ENCODE measurements at regions not wholly inside any gene's neighbourhood (a gene's known extent, or its start where the extent isn't known, plus 50 kb on each side); places are given as distances from the start of the nearest gene placed in this dataset.

DNA sequence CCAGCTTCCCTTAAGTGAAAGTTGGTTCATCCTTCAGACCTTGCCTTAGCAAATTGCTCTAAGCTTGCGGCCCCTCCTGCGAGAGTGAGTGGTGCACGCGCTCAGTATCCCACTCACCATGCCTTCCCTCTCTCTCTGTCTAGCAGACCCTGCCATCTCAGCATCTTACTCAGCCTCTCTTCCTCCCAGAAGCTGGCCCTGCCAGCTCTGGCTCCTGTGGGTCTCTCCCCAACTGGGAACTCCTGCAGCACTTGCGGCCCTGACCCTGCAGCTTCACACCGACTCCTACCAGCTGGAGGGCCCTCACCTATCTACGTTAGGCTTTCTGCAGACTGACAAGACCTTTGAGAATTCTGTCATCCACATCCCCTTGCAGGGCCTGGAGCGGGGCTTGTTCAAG lies 286.1 kb upstream of the TLE3 start:
- H3K27ac ChIP-seq: no peak overlapping the region
- 96% methylated on average over 5 of the region's 8 CpGs for WGBS (ENCODE audit: insufficient coverage, low coverage, low lambda C conversion rate, missing lambda C conversion rate)
- H3K4me1 ChIP-seq: no peaks in the 10 kb centered on the region
- ATAC-seq: no peak
- no peaks in the 10 kb centered on the region for H3K9me3 ChIP-seq
- TF ChIP-seq POLR2A (IDR thresholded peaks at IDR 0.05): no peak
- TF ChIP-seq, protein P1, sequence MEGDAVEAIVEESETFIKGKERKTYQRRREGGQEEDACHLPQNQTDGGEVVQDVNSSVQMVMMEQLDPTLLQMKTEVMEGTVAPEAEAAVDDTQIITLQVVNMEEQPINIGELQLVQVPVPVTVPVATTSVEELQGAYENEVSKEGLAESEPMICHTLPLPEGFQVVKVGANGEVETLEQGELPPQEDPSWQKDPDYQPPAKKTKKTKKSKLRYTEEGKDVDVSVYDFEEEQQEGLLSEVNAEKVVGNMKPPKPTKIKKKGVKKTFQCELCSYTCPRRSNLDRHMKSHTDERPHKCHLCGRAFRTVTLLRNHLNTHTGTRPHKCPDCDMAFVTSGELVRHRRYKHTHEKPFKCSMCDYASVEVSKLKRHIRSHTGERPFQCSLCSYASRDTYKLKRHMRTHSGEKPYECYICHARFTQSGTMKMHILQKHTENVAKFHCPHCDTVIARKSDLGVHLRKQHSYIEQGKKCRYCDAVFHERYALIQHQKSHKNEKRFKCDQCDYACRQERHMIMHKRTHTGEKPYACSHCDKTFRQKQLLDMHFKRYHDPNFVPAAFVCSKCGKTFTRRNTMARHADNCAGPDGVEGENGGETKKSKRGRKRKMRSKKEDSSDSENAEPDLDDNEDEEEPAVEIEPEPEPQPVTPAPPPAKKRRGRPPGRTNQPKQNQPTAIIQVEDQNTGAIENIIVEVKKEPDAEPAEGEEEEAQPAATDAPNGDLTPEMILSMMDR (IDR thresholded peaks at IDR 0.05): no peak
- H3K36me3 ChIP-seq: no peaks in the 10 kb centered on the region
- H3K4me3 ChIP-seq: no peak overlapping the region
- H3K27me3 ChIP-seq: no peaks in the 10 kb centered on the region
- no peak for DNase-seq
- intact Hi-C loops (cut with DNase I): no loop called here

DNA sequence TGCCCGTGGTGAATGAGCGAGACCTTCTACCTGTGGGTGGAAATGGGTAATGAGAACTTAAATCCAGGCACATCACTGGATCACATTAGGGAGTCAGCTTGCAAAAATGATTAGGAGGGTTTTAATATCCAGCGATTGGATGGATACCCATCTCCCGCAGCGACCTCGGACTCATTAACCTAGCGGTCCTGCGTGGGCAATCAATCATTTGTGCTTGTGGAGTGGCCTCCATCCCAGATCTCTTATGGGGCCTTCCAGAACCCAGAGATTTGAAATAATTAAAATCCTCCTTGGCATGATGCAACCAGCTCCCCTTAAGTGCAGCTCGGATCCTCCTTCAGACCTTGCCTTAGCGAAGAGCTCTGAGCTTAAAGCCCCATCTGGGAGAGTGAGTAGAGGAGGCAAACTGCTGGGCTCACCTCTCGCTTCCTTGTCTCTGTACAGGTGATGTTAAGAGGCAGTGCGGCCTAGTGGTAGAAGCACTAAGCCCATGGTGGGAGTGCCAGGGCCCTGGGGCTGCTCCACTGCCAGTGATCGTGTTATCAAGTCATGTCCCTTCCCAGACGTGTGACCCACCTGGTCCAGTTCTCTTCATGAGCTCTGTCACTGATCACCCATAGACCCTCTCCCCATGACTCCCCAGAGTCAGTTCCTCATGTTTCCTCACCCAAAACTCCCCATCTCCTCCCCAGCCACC lies 285.2 kb upstream of the TLE3 start:
- 95% methylated on average over 6 of the region's 14 CpGs for WGBS (ENCODE audit: insufficient coverage, low coverage, low lambda C conversion rate, missing lambda C conversion rate)
- no peak for ATAC-seq
- Histone ChIP-seq H3K9me3 (no peaks in the 10 kb centered on the region), H3K27me3 (no peaks in the 10 kb centered on the region), H3K4me1 (peaks cover 0 to 6% (median 3%) of the 10 kb centered on the region in 4 donors), H3K27ac (no peak overlapping the region), H3K4me3 (no peak overlapping the region), H3K36me3 (no peaks in the 10 kb centered on the region)
- no peak for DNase-seq
- intact Hi-C loops (cut with DNase I): no loop called here
- TF ChIP-seq POLR2A (IDR thresholded peaks at IDR 0.05): no peak
- TF ChIP-seq, protein P1 (IDR thresholded peaks at IDR 0.05): no peak

DNA sequence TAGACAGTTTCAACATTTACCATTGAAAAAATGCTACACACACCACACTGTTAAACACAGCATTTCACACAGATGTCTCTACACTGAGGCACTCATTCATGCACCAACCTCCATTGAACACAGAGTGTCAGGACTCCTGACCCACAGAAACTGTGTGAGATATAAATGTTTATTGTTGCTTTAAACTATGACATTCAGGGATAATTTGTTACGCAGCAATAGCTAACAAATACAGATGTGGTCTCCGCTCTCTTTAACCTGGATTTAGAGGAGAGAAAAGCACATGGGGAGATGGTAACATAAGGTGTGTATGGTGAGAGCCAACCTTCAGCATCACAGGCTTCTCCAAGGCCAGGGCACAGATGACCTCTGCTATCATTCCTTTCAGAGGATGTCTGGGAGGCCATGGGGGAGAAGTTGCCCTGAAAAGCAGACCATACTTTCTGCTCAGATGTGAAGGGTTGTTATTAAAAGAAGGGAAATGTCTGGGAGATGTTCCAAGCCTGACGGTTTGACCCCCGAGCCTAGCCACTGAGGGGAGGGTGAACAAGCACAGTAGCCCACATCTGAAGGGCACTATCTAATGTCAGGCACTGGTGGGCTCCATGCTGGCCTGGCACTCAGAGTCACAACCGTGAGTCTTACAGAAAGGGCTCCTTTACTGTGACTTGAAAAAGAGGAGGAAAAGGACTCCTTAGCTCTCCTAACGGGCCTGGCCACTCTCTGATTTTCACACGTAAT lies 284.5 kb upstream of the TLE3 start:
- Histone ChIP-seq H3K27ac (no peak overlapping the region), H3K4me3 (no peak overlapping the region), H3K27me3 (no peaks in the 10 kb centered on the region), H3K36me3 (no peaks in the 10 kb centered on the region), H3K9me3 (no peaks in the 10 kb centered on the region), H3K4me1 (peaks cover 0 to 11% (median 5%) of the 10 kb centered on the region in 4 donors)
- ATAC-seq: no peak
- TF ChIP-seq, protein P1 (IDR thresholded peaks at IDR 0.05): no peak
- no peak for TF ChIP-seq POLR2A (IDR thresholded peaks at IDR 0.05)
- WGBS (ENCODE audit: insufficient coverage, low coverage, low lambda C conversion rate, missing lambda C conversion rate): 84% methylated on average over 5 of the region's 7 CpGs
- intact Hi-C loops (cut with DNase I): no loop called here
- DNase-seq: no peak

DNA sequence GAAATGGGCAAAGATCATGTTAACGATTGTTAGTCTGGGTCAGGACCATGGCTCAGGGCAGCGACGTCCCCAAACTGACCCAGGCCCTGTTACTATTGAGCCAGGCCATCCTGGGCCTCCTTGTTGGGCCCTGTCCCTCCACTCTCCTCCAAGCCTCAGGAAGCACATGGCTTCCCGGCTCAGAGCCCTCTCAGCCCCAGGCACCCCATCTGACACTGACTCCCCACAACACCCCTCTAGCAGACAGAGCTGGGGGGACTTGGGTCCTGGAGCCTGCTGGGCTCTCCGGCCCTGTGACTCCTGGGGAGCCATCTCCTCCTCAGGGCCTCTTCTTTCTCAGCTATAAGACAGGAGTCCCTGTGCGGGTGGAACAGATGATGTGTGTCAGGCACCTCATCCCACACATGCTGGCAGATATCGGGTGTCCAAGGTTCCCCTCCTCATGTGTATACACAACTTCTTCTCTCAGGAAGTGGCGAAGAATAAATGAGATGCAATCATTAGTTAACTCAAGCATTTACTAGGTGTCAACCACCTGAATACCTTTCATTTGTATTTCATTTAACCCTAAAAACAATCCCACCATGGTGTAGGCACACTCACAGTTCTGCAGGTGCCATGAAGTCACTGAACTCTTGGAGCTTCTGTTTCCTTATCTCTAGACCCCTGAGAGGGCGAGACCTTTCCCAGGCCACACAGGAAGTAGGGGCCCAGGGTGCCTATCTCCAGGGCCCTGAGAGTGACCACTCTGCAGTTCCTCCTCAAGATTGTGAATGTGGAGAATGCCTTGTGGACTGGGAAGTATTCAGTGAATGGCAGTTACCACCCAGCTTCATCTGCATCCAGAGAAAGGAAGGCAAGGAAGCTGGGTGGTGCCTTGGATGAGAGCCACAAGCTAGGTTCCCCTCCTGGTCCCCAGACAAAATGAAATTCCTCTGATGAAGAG lies 282.5 kb upstream of the TLE3 start:
- ATAC-seq (no peak), DNase-seq (no peak)
- no peaks in the 10 kb centered on the region for H3K36me3 ChIP-seq
- no peaks in the 10 kb centered on the region for H3K27me3 ChIP-seq
- H3K4me1 ChIP-seq: peaks cover 0 to 18% (median 6%) of the 10 kb centered on the region in 4 donors
- intact Hi-C loops (cut with DNase I): loop anchor here in 1 of 2 donors (10.0 kb wide), 1 partner anchor 45 kb away; no protein-coding TSS in a partner anchor
- H3K4me3 ChIP-seq: no peak overlapping the region
- no peak overlapping the region for H3K27ac ChIP-seq
- 90% methylated on average over 4 of the region's 9 CpGs for WGBS (ENCODE audit: insufficient coverage, low coverage, low lambda C conversion rate, missing lambda C conversion rate)
- no peaks in the 10 kb centered on the region for H3K9me3 ChIP-seq
- no peak for TF ChIP-seq POLR2A (IDR thresholded peaks at IDR 0.05)
- TF ChIP-seq, protein P1 (IDR thresholded peaks at IDR 0.05): no peak
